ENCODE measurements at regions not wholly inside any gene's neighbourhood (a gene's known extent, or its start where the extent isn't known, plus 50 kb on each side); places are given as distances from the start of the nearest gene placed in this dataset.

DNA sequence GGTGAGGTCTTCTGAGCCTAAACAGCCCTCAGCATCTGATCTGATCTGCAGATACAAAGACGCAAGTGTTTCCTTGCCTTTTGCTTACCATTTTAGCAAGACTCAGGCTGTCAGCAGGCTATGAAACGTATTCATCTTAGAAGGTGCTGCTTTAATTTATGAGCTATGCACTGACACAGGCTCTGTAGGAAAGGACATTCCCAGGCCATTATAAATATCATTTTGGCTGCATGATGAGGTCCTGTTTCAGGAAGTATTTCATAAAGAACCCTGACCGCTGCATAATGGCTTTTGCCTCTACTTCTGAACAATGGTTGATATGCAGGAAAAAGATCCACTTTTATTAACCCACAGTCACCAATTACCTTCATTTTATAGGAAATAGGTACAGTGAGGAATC lies 98.4 kb upstream of the CAST start:
- no CpG with 5 or more reads among the region's 3 CpGs for WGBS (ENCODE audit: extremely low coverage, insufficient read length, low lambda C conversion rate)
- H3K27ac ChIP-seq (ENCODE audit: insufficient read length, low read depth, low read length): no peak overlapping the region
- peaks cover 1% of the 10 kb centered on the region; the same call in 1 of the 2 replicates for H3K27me3 Mint-ChIP-seq (ENCODE audit: low read depth)

More for the DNA sequence above, 98.4 kb upstream of the CAST start:
- Mint-ChIP-seq H3K27ac (no peak overlapping the region), H3K4me1 (peaks cover 3 to 8% of the 10 kb centered on the region in 2 experiments; a peak in 2 of 4 replicates), H3K9me3 (peaks cover 0 to 4% of the 10 kb centered on the region in 2 experiments; a peak in 2 of 5 replicates), H3K36me3 (ENCODE audit: insufficient read depth in 1 of 3, low read depth in 3 of 3) (no peaks in the 10 kb centered on the region), H3K4me3 (no peak overlapping the region)
- no peak overlapping the region for H2BK5ac ChIP-seq (ENCODE audit: insufficient read length, low read length)
- H4K8ac ChIP-seq (replicated peaks; ENCODE audit: insufficient read length, low read depth, low read length): no peak overlapping the region
- no peak overlapping the region for H2BK120ac ChIP-seq (ENCODE audit: low read depth, low read length, poor library complexity, severe bottlenecking)
- no peaks in the 10 kb centered on the region for H3K4me1 ChIP-seq (ENCODE audit: insufficient read depth, low read length)
- no peak for DNase-seq
- H3T11ph ChIP-seq (ENCODE audit: low read length): no peak overlapping the region
- no peak overlapping the region for H4K91ac ChIP-seq (ENCODE audit: insufficient read length, low read depth, low read length)
- H3K23ac ChIP-seq (ENCODE audit: insufficient read length, low read depth, low read length): no peak overlapping the region
- no peak overlapping the region for H3K4me2 ChIP-seq (ENCODE audit: insufficient read depth, insufficient read length, low read length)
- H3K79me2 ChIP-seq (ENCODE audit: insufficient read depth, low read length): no peaks in the 10 kb centered on the region
- H3K9me3 ChIP-seq (ENCODE audit: control insufficient read depth, low read depth, low read length): no peaks in the 10 kb centered on the region
- TF ChIP-seq CTCF (conservative IDR thresholded peaks at IDR 0.05): no peak
- no peak overlapping the region for H2BK15ac ChIP-seq (ENCODE audit: low read depth, low read length)
- H4K20me1 ChIP-seq (ENCODE audit: control insufficient read depth, insufficient read depth, insufficient read length): no peaks in the 10 kb centered on the region
- H3K9ac ChIP-seq (ENCODE audit: extremely low read depth, insufficient read length, low read length): no peak overlapping the region
- no peak overlapping the region for H3K4ac ChIP-seq (ENCODE audit: low read depth, low read length)
- no peaks in the 10 kb centered on the region for H3K79me1 ChIP-seq (ENCODE audit: insufficient read depth, low read depth, low read length, poor library complexity, severe bottlenecking)
- no peak overlapping the region for H2AK5ac ChIP-seq (ENCODE audit: insufficient read length, low read length)
- H3K23me2 ChIP-seq (ENCODE audit: insufficient read length, low read depth, low read length, poor library complexity, severe bottlenecking): no peaks in the 10 kb centered on the region
- H2BK12ac ChIP-seq (ENCODE audit: insufficient read length, low read depth, low read length): no peak overlapping the region
- no peak overlapping the region for H2BK20ac ChIP-seq (ENCODE audit: low read depth, low read length, poor library complexity, severe bottlenecking)
- H3K18ac ChIP-seq (ENCODE audit: insufficient read length, low read depth, low read length): no peak overlapping the region
- no peak overlapping the region for H4K5ac ChIP-seq (ENCODE audit: insufficient read length, low read depth, low read length)
- H2AFZ ChIP-seq (ENCODE audit: low read length): no peak overlapping the region
- no peaks in the 10 kb centered on the region; the same call in 1 of the 2 replicates for H3K27me3 ChIP-seq (ENCODE audit: insufficient read depth, low read length)
- H3K56ac ChIP-seq (ENCODE audit: insufficient read length, low read depth, low read length): no peak overlapping the region
- no peak overlapping the region for H3K14ac ChIP-seq (ENCODE audit: insufficient read depth, low read length)

Measured in H9 (cell line).